ENCODE measurements at regions not wholly inside any gene's neighbourhood (a gene's known extent, or its start where the extent isn't known, plus 50 kb on each side); places are given as distances from the start of the nearest gene placed in this dataset.

GRCh38 chr2:183991968-183992367, 606.4 kb upstream of the ZNF804A start:
- no peaks in the 10 kb centered on the region for H3K4me1 ChIP-seq
- no peak for DNase-seq
- H3K9me3 ChIP-seq: no peaks in the 10 kb centered on the region

GRCh38 chr2:183993052-183993451, 605.3 kb upstream of the ZNF804A start:
- Histone ChIP-seq H3K9me3 (no peaks in the 10 kb centered on the region), H3K4me1 (no peaks in the 10 kb centered on the region), H3K27me3 (no peaks in the 10 kb centered on the region), H3K4me3 (no peak overlapping the region), H3K27ac (no peak overlapping the region), H3K36me3 (no peaks in the 10 kb centered on the region)
- DNase-seq: no peak
- TF ChIP-seq CTCF (IDR thresholded peaks at IDR 0.05): no peak
- intact Hi-C loops (cut with DNase I; ENCODE audit: low total_unique reads): no loop called here

More at GRCh38 chr2:183991968-183992367, 606.4 kb upstream of the ZNF804A start:
- Histone ChIP-seq H3K27ac (no peak overlapping the region), H3K4me3 (no peak overlapping the region), H3K36me3 (no peaks in the 10 kb centered on the region), H3K27me3 (no peaks in the 10 kb centered on the region)
- no peak for TF ChIP-seq CTCF (IDR thresholded peaks at IDR 0.05)
- intact Hi-C loops (cut with DNase I; ENCODE audit: low total_unique reads): no loop called here

- intact Hi-C loops (cut with DNase I; ENCODE audit: low total_unique reads): no loop called here
- DNase-seq: no peak
- TF ChIP-seq CTCF (IDR thresholded peaks at IDR 0.05): no peak
Observed at GRCh38 chr2:183995632-183996031, 602.7 kb upstream of the ZNF804A start.

DNA sequence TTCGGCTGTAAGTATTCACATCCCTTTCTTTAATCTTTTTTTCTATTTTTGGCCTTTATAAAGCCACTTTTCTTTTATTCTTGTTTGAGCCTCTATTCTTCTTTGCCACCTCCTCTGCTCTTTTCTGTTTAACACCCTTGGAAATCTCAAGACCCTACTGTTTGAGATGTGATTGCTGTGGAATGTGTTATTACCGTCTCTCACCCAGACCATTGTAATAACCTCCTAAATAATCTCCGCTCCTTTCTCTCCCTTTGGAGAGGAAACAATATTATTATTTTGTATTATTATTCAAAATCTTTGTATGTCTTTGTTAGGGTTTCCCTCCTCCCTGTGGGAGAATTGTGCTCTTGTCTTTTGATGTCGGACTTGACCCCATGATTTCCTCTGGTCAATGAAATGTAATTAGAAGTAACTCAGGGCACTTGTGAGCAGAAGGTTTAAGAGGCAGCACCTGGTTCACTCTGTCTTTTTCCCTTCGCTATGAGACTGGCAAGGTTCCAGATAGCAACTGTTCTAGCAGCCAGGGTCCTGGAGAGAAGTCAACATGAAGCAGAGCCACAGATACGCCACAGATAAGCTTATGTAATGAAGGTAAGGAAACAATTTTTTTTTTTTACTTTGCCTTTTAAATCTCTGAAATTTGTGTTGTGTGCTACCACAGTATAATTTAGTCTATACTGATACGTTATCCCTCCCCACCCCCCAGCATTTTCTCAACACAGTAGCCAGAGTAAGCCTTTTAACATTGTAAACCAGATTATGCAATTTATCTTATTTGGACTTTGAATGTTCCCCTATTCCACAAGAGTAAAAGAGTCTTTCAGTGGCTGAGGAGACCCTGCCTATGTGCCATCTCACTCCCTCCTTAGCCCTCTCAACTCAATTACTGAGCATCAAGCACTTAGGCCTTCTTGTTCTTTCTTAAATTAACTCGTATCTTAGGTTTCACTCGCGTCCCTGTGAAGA, 601.2 kb upstream of the ZNF804A start:
- no peaks in the 10 kb centered on the region for H3K27me3 ChIP-seq
- no peak for TF ChIP-seq CTCF (IDR thresholded peaks at IDR 0.05)
- no peaks in the 10 kb centered on the region for H3K36me3 ChIP-seq
- H3K4me3 ChIP-seq: no peak overlapping the region
- no peak for DNase-seq
- no peaks in the 10 kb centered on the region for H3K4me1 ChIP-seq
- intact Hi-C loops (cut with DNase I; ENCODE audit: low total_unique reads): no loop called here
- H3K27ac ChIP-seq: no peak overlapping the region
- no peaks in the 10 kb centered on the region for H3K9me3 ChIP-seq

More at GRCh38 chr2:183995632-183996031, 602.7 kb upstream of the ZNF804A start:
- no peaks in the 10 kb centered on the region for H3K27me3 ChIP-seq
- no peaks in the 10 kb centered on the region for H3K36me3 ChIP-seq
- no peak overlapping the region for H3K4me3 ChIP-seq
- no peaks in the 10 kb centered on the region for H3K9me3 ChIP-seq
- H3K27ac ChIP-seq: no peak overlapping the region
- no peaks in the 10 kb centered on the region for H3K4me1 ChIP-seq

DNA sequence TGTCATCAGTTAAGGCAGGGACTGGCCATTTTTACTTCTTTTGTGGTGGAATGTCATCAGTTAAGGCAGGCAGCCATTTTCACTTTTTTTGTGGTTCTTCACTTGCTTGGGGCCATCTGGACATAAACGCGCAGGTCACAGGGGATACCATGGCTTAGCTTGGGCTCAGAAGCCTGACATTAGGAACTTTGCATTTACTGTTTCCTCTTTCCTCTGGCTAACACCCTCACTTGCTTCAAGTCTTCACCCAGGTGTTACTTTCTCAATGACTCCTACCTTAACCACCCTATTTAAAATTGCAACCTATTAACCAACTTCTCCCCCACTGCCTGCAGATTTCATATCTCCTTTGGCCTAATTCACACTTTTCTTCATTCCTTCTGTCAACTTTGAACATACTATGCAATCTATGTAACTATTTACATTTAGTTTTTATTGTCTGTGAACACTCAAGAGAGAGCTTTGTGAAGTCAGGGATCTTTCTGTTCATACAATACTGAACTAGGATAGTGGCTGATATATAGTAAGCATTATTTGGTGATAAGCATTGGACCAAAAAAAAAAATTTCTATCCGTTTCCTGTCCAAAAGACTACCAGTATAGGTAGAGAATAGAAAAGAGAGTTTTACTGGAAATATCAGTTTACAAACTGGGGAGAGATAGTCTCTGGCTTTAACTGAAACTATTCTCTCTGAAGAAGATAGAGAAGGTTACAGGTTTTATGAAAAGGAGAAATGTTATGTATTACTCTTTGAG, 600.1 kb upstream of the ZNF804A start:
- H3K27ac ChIP-seq: no peak overlapping the region
- H3K4me3 ChIP-seq: no peak overlapping the region

More for the DNA sequence above, 600.1 kb upstream of the ZNF804A start:
- intact Hi-C loops (cut with DNase I; ENCODE audit: low total_unique reads): no loop called here
- H3K27me3 ChIP-seq: no peaks in the 10 kb centered on the region
- H3K36me3 ChIP-seq: no peaks in the 10 kb centered on the region
- TF ChIP-seq CTCF (IDR thresholded peaks at IDR 0.05): no peak
- no peaks in the 10 kb centered on the region for H3K9me3 ChIP-seq
- H3K4me1 ChIP-seq: no peaks in the 10 kb centered on the region
- no peak for DNase-seq

All from tibial artery (tissue), 4 donors.